H1 (cell line): ENCODE measurements at regions not wholly inside any gene's neighbourhood (a gene's known extent, or its start where the extent isn't known, plus 50 kb on each side); places are given as distances from the start of the nearest gene placed in this dataset.

Experiments used
- CHD7 ChIP-seq: fragments of 300-600 bp; sonication (generic); IDR thresholded peaks from 2 replicates; pipeline ENCODE4 v1.7.1; 2012; ENCODE audit warnings: low read length, moderate library complexity, mild to moderate bottlenecking, inconsistent platforms; ENCODE audit not compliant: insufficient replicate concordance
- E2F6 ChIP-seq: IDR thresholded peaks from 2 replicates; pipeline ENCODE4 v1.6.1; 2012; ENCODE audit warnings: inconsistent platforms
- FOSL1 ChIP-seq: IDR thresholded peaks from 2 replicates; pipeline ENCODE4 v1.6.1; 2011; ENCODE audit warnings: mild to moderate bottlenecking, low read depth, low read length, moderate library complexity; ENCODE audit not compliant: insufficient read depth
- HDAC6 ChIP-seq: IDR thresholded peaks from one replicate; pipeline ENCODE4 v1.7.1; 2012; ENCODE audit warnings: low read depth, mild to moderate bottlenecking, inconsistent platforms, low read length, moderate library complexity
- SUZ12 ChIP-seq: fragments of 200-600 bp; sonication (generic); IDR thresholded peaks from 2 replicates; pipeline ENCODE4 v1.6.1; 2012; ENCODE audit warnings: mild to moderate bottlenecking, inconsistent platforms, low read length, moderate library complexity, mixed read lengths
- ZNF274 ChIP-seq: IDR thresholded peaks from 2 replicates; pipeline ENCODE4 v1.7.0; 2012; ENCODE audit warnings: low read length, borderline replicate concordance; ENCODE audit errors: extremely low read depth

- TF ChIP-seq CHD7, result no peak
- no peak for TF ChIP-seq FOSL1
- TF ChIP-seq SUZ12, result no peak
- TF ChIP-seq ZNF274, result no peak
- TF ChIP-seq HDAC6, result no peak
- TF ChIP-seq E2F6, result no peak
Measured at GRCh38 chr6:55023230-55023629, 151.1 kb upstream of the HCRTR2 start (continued).
